SU-DHL-6 (cell line): ENCODE measurements at regions not wholly inside any gene's neighbourhood (a gene's known extent, or its start where the extent isn't known, plus 50 kb on each side); places are given as distances from the start of the nearest gene placed in this dataset.

Experiments used
- H2AFZ ChIP-seq: fragments of 200-600 bp; sonication (generic); 2 replicates; pipeline ENCODE4 v1.6.1; 2014; ENCODE audit warnings: low read depth, mild to moderate bottlenecking, moderate library complexity, mixed read lengths, antibody characterized with exemption, low read length; ENCODE audit not compliant: severe bottlenecking
- H3F3A ChIP-seq: fragments of 200-600 bp; shearing (Covaris generic); 2 replicates; pipeline ENCODE4 v1.6.0; 2016; ENCODE audit warnings: antibody characterized with exemption, mild to moderate bottlenecking; ENCODE audit not compliant: insufficient read depth
- H3K27ac ChIP-seq: fragments of 200-600 bp; sonication (generic); 2 replicates; pipeline ENCODE4 v1.5.1; 2016; ENCODE audit warnings: low read depth, mild to moderate bottlenecking, low read length, moderate library complexity, mixed read lengths
- H3K27me3 ChIP-seq: fragments of 200-600 bp; sonication (generic), shearing (Covaris generic); 2 replicates; pipeline ENCODE4 v1.6.0; 2014; ENCODE audit warnings: mild to moderate bottlenecking, low read length
- H3K36me3 ChIP-seq: fragments of 200-600 bp; sonication (generic); 2 replicates; pipeline ENCODE4 v1.6.1; 2014; ENCODE audit warnings: mild to moderate bottlenecking, low read length, mixed read lengths
- H3K4me2 ChIP-seq: fragments of 300-600, 200-600 bp; shearing (Covaris generic), sonication (generic); 2 replicates; pipeline ENCODE4 v1.6.0; 2014; ENCODE audit warnings: low read length, low read depth, mild to moderate bottlenecking; ENCODE audit not compliant: poor library complexity, severe bottlenecking
- H3K4me3 ChIP-seq: fragments of 200-600 bp; sonication (generic); 2 replicates; pipeline ENCODE4 v1.5.1; 2014; ENCODE audit warnings: antibody characterized with exemption, low read length, mild to moderate bottlenecking, mixed read lengths; ENCODE audit not compliant: insufficient read depth, poor library complexity, severe bottlenecking
- H3K79me2 ChIP-seq: fragments of 200-600 bp; sonication (generic); 2 replicates; pipeline ENCODE4 v1.6.1; 2014; ENCODE audit warnings: mild to moderate bottlenecking, low read length, moderate library complexity; ENCODE audit not compliant: insufficient read depth
- H3K9ac ChIP-seq: fragments of 200-600 bp; sonication (generic); 2 replicates; pipeline ENCODE4 v1.7.0; 2014; ENCODE audit warnings: mild to moderate bottlenecking, low read length
- H3K9me2 ChIP-seq: fragments of 200-600 bp; sonication (generic); replicated peaks from 2 replicates; pipeline ENCODE4 v1.6.1; 2014; ENCODE audit warnings: low read length; ENCODE audit not compliant: insufficient read depth
- H3K9me3 ChIP-seq: fragments of 200-600 bp; sonication (generic); 2 replicates; pipeline ENCODE4 v1.6.1; 2014; ENCODE audit warnings: low read length, mixed read lengths; ENCODE audit not compliant: insufficient read depth
- H4K20me1 ChIP-seq: fragments of 200-600 bp; sonication (generic); 2 replicates; pipeline ENCODE4 v1.6.1; 2014; ENCODE audit warnings: low read depth, mild to moderate bottlenecking, antibody characterized with exemption, low read length, moderate library complexity, mixed read lengths
- CTCF ChIP-seq: fragments of 200-600 bp; sonication (generic); IDR thresholded peaks from one replicate; pipeline ENCODE4 v1.5.1; 2017; ENCODE audit warnings: antibody characterized with exemption, mild to moderate bottlenecking, low read length, moderate library complexity; ENCODE audit not compliant: insufficient read depth, poor library complexity, severe bottlenecking
- EZH2phosphoT487 ChIP-seq: fragments of 200-600 bp; sonication (generic), shearing (Covaris generic); conservative IDR thresholded peaks from 2 replicates; pipeline ENCODE4 v1.6.1; 2018; ENCODE audit warnings: mild to moderate bottlenecking, antibody characterized with exemption, low read length, moderate library complexity, mixed read lengths

DNA sequence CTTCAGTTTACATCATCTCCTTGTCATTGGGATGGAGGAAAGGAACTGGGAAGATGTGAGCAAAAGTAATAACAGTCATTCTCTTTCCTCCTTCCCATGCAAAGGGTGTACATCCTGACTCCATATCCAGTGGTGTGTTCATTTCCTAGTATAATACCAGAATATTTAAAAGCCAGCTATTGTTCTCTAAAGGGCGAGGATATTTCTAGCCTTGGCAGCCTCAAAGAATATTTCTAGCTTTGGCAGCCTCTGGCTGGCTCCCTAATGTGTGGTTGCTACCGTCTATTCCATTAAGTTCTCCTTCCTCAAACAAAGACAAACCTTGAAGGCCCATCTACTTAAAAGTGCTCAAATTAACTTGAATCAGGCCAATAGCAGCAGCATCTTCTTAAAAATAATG is 114.0 kb downstream of the FAM76B start:
- Histone ChIP-seq H3K27me3 (no peaks in the 10 kb centered on the region), H3K9me2 (no peaks in the 10 kb centered on the region), H3K36me3 (no peaks in the 10 kb centered on the region), H2AFZ (no peak overlapping the region), H3F3A (no peaks in the 10 kb centered on the region), H3K79me2 (no peaks in the 10 kb centered on the region), H4K20me1 (no peaks in the 10 kb centered on the region), H3K27ac (no peak overlapping the region), H3K9me3 (no peaks in the 10 kb centered on the region), H3K4me3 (no peak overlapping the region), H3K4me2 (no peak overlapping the region), H3K9ac (no peak overlapping the region)
- TF ChIP-seq EZH2phosphoT487 = no peak
- no peak for TF ChIP-seq CTCF

DNA sequence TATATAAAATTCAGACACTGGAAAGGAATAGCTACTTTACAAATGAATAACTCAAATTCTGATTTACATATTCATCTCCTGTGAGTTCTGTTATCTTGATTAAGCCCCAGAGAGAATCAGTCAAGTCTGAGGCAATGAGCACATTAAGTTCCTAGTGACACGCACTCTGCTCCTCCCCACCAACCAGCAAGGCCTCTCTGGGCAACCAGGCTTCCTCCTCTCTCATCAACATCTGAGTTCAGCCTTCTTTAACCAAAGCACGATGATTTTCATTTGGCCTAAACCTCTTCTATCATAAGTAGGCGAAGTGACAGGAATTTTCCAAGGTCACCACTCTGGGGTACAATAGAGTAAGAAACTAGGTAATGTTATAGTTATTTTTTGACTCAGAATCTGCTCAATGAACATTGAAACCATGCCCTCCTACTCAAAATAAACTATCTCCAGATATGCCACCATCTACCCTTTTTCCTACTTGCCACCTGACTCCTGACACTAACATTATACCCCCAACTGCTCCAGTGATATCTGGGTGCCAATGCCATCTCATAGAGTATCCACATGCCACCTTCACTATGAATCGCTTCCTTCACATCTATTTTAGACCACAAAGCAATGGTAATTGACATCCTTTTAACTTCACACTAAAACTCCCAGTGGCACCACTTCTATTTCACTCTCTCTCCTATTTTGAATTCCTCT is 114.8 kb downstream of the FAM76B start:
- no peaks in the 10 kb centered on the region for H3F3A ChIP-seq
- H3K27ac ChIP-seq = no peak overlapping the region
- no peaks in the 10 kb centered on the region for H3K79me2 ChIP-seq
- no peak overlapping the region for H3K9ac ChIP-seq
- H2AFZ ChIP-seq = no peak overlapping the region
- no peak for TF ChIP-seq EZH2phosphoT487
- no peak for TF ChIP-seq CTCF
- H3K36me3 ChIP-seq = no peaks in the 10 kb centered on the region
- no peak overlapping the region for H3K4me2 ChIP-seq
- H3K27me3 ChIP-seq = no peaks in the 10 kb centered on the region
- H3K9me3 ChIP-seq = no peaks in the 10 kb centered on the region
- H3K9me2 ChIP-seq = no peaks in the 10 kb centered on the region
- no peaks in the 10 kb centered on the region for H4K20me1 ChIP-seq
- H3K4me3 ChIP-seq = no peak overlapping the region

- Histone ChIP-seq H3K27ac (no peak overlapping the region), H3F3A (no peaks in the 10 kb centered on the region), H3K79me2 (no peaks in the 10 kb centered on the region), H3K36me3 (no peaks in the 10 kb centered on the region), H3K9me2 (no peaks in the 10 kb centered on the region), H3K9ac (no peak overlapping the region), H4K20me1 (no peaks in the 10 kb centered on the region), H3K4me2 (no peak overlapping the region), H2AFZ (no peak overlapping the region), H3K4me3 (no peak overlapping the region), H3K9me3 (no peaks in the 10 kb centered on the region), H3K27me3 (no peaks in the 10 kb centered on the region)
- TF ChIP-seq CTCF (no peak), EZH2phosphoT487 (no peak)
Observed at GRCh38 chr11:95671768-95672167, 117.8 kb downstream of the FAM76B start.
